Activated T-cell treated with anti-CD3 and anti-CD28 coated beads, Interleukin-2, amount 50 U/mL, for 4 hours (primary cell): ENCODE measurements at regions not wholly inside any gene's neighbourhood (a gene's known extent, or its start where the extent isn't known, plus 50 kb on each side); places are given as distances from the start of the nearest gene placed in this dataset.

Source experiments
- ATAC-seq, 2 donors: fragments of 200-7000 bp; cut with Tn5 transposase; one replicate each; pipeline ENCODE4 v1.10.0; 2021
- DNase-seq: peaks from one replicate; pipeline ENCODE4 v3.0.0-alpha.2; 2020
- H3K27me3 Mint-ChIP-seq: one replicate; pipeline ENCODE4 v1.8.0; 2021; ENCODE audit warnings: low read depth, mixed read lengths
- H3K36me3 Mint-ChIP-seq: one replicate; pipeline ENCODE4 v1.8.0; 2022; ENCODE audit warnings: mixed read lengths; ENCODE audit not compliant: insufficient read depth
- H3K4me1 Mint-ChIP-seq: one replicate; pipeline ENCODE4 v1.8.0; 2021; ENCODE audit warnings: low read depth, mixed read lengths
- H3K4me3 Mint-ChIP-seq: one replicate; pipeline ENCODE4 v1.8.0; 2021; ENCODE audit warnings: mild to moderate bottlenecking, moderate library complexity, mixed read lengths
- H3K9me3 Mint-ChIP-seq: one replicate; pipeline ENCODE4 v1.8.0; 2021; ENCODE audit warnings: mixed read lengths

GRCh38 chr18:65039578-65039977 lies 711.2 kb upstream of the CDH7 start:
- Mint-ChIP-seq H3K27me3 (no peaks in the 10 kb centered on the region), H3K9me3 (peaks cover 2% of the 10 kb centered on the region), H3K4me1 (no peaks in the 10 kb centered on the region), H3K36me3 (no peaks in the 10 kb centered on the region), H3K4me3 (no peak overlapping the region)
- no peak for DNase-seq
- ATAC-seq: no peak

GRCh38 chr18:65035701-65036100 lies 715.1 kb upstream of the CDH7 start:
- Mint-ChIP-seq H3K4me1 (no peaks in the 10 kb centered on the region), H3K36me3 (no peaks in the 10 kb centered on the region), H3K27me3 (no peaks in the 10 kb centered on the region), H3K4me3 (no peak overlapping the region), H3K9me3 (peaks cover 3% of the 10 kb centered on the region)
- no peak for DNase-seq
- no peak for ATAC-seq

DNA sequence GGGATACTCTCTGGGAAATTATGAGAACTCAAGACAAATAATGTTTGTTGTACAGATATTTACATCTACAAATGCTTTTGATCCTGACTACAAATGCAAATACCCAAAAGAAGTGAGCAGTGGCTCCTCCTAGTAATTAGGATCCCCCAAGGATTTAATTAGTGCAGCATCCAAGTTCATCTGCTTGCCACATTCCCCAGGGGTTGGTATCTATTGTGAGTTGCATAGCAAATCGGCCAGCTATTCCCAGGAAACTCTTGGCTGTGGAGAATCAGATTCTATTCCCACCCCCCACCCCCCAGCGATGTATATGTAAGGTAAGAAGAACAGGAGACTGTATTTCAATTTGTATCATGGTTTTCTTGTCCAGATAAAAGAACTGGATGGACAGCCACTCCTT lies 725.1 kb upstream of the CDH7 start:
- Mint-ChIP-seq H3K27me3 (no peaks in the 10 kb centered on the region), H3K36me3 (no peaks in the 10 kb centered on the region), H3K4me3 (no peak overlapping the region), H3K4me1 (no peaks in the 10 kb centered on the region), H3K9me3 (peaks cover 12% of the 10 kb centered on the region)
- no peak for DNase-seq
- ATAC-seq: no peak

- no peaks in the 10 kb centered on the region for H3K36me3 Mint-ChIP-seq
- H3K4me1 Mint-ChIP-seq: no peaks in the 10 kb centered on the region
- DNase-seq (no peak), ATAC-seq (no peak)
- H3K4me3 Mint-ChIP-seq: no peak overlapping the region
- peaks cover 8% of the 10 kb centered on the region for H3K9me3 Mint-ChIP-seq
- H3K27me3 Mint-ChIP-seq: no peaks in the 10 kb centered on the region
Observed at GRCh38 chr18:65021021-65021420, 729.8 kb upstream of the CDH7 start.

GRCh38 chr18:65018184-65018583 lies 732.6 kb upstream of the CDH7 start:
- H3K9me3 Mint-ChIP-seq: peaks cover 10% of the 10 kb centered on the region
- DNase-seq (no peak), ATAC-seq (no peak)
- H3K27me3 Mint-ChIP-seq: no peaks in the 10 kb centered on the region
- H3K4me1 Mint-ChIP-seq: no peaks in the 10 kb centered on the region
- H3K4me3 Mint-ChIP-seq: no peak overlapping the region
- no peaks in the 10 kb centered on the region for H3K36me3 Mint-ChIP-seq

GRCh38 chr18:65017372-65017760 lies 733.4 kb upstream of the CDH7 start:
- peaks cover 13% of the 10 kb centered on the region for H3K9me3 Mint-ChIP-seq
- H3K36me3 Mint-ChIP-seq: no peaks in the 10 kb centered on the region
- no peaks in the 10 kb centered on the region for H3K4me1 Mint-ChIP-seq
- H3K27me3 Mint-ChIP-seq: no peaks in the 10 kb centered on the region
- ATAC-seq: no peak
- DNase-seq: no peak
- no peak overlapping the region for H3K4me3 Mint-ChIP-seq

GRCh38 chr18:65016631-65017371 lies 734.0 kb upstream of the CDH7 start:
- no peaks in the 10 kb centered on the region for H3K27me3 Mint-ChIP-seq
- H3K36me3 Mint-ChIP-seq: no peaks in the 10 kb centered on the region
- no peak overlapping the region for H3K4me3 Mint-ChIP-seq
- ATAC-seq (no peak), DNase-seq (no peak)
- no peaks in the 10 kb centered on the region for H3K4me1 Mint-ChIP-seq
- H3K9me3 Mint-ChIP-seq: peaks cover 19% of the 10 kb centered on the region

- ATAC-seq (no peak), DNase-seq (no peak)
- no peaks in the 10 kb centered on the region for H3K27me3 Mint-ChIP-seq
- no peak overlapping the region for H3K4me3 Mint-ChIP-seq
- H3K4me1 Mint-ChIP-seq: no peaks in the 10 kb centered on the region
- no peaks in the 10 kb centered on the region for H3K36me3 Mint-ChIP-seq
- no peaks in the 10 kb centered on the region for H3K9me3 Mint-ChIP-seq
Observed at GRCh38 chr18:64994370-64994769, 756.4 kb upstream of the CDH7 start.

DNA sequence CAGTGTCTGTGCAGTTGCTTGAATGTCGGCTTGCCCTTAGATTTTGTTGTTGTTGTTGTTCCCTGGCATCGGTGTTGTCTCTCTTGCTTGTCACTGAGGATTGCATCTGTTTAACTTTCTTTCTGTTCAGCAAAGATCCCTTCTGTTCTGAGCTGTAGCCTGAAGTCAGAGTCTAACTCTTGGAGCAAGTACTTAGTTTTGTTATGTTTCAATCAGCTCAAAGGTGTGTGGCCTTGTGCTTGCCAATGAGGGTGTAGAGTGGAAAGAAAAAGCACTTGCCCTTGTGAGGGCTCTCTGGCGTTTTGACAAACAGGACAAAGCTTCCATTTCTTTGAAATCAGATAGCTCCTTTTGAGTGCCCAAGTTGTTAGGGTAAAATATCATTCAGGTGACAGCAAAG lies 757.1 kb upstream of the CDH7 start:
- DNase-seq (no peak), ATAC-seq (no peak)
- Mint-ChIP-seq H3K36me3 (no peaks in the 10 kb centered on the region), H3K9me3 (no peaks in the 10 kb centered on the region), H3K4me3 (no peak overlapping the region), H3K27me3 (no peaks in the 10 kb centered on the region), H3K4me1 (no peaks in the 10 kb centered on the region)

GRCh38 chr18:64992654-64993053 lies 758.2 kb upstream of the CDH7 start:
- ATAC-seq (no peak), DNase-seq (no peak)
- no peak overlapping the region for H3K4me3 Mint-ChIP-seq
- H3K9me3 Mint-ChIP-seq: no peaks in the 10 kb centered on the region
- no peaks in the 10 kb centered on the region for H3K4me1 Mint-ChIP-seq
- no peaks in the 10 kb centered on the region for H3K27me3 Mint-ChIP-seq
- no peaks in the 10 kb centered on the region for H3K36me3 Mint-ChIP-seq

GRCh38 chr18:64991102-64991501 lies 759.7 kb upstream of the CDH7 start:
- no peak for DNase-seq
- no peaks in the 10 kb centered on the region for H3K4me1 Mint-ChIP-seq
- peaks cover 3% of the 10 kb centered on the region for H3K9me3 Mint-ChIP-seq
- no peaks in the 10 kb centered on the region for H3K36me3 Mint-ChIP-seq
- ATAC-seq: no peak
- H3K4me3 Mint-ChIP-seq: no peak overlapping the region
- no peaks in the 10 kb centered on the region for H3K27me3 Mint-ChIP-seq

DNA sequence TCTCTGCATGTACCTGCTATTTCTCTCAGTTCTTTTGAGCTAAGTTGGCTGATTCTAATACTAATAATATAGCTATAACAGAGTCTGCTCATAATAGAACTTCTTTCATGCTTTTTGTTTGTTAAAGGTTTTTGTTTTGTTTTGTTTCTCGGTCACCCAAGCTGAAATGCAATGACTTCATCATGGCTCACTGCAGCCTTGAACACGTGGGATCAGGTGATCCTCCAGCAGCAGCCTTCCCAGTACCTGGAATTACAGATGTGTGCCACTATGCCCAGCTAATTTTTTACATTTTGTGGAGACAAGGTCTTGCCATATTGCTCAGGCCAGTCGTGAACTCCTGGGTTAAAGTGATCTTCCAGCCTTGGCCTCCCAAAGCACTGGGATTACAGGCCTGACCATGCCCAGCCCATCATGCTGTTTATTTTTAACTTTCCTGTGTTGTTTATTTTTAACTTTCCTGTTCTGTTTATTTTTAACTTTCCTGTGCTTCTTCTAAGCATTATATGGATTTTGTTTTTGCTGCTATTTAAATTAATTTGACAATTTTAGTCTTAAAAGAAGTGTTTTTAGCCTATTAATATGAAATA lies 763.8 kb upstream of the CDH7 start:
- no peaks in the 10 kb centered on the region for H3K4me1 Mint-ChIP-seq
- H3K9me3 Mint-ChIP-seq: peaks cover 3% of the 10 kb centered on the region
- DNase-seq (no peak), ATAC-seq (no peak)
- no peaks in the 10 kb centered on the region for H3K36me3 Mint-ChIP-seq
- no peaks in the 10 kb centered on the region for H3K27me3 Mint-ChIP-seq
- no peak overlapping the region for H3K4me3 Mint-ChIP-seq

DNA sequence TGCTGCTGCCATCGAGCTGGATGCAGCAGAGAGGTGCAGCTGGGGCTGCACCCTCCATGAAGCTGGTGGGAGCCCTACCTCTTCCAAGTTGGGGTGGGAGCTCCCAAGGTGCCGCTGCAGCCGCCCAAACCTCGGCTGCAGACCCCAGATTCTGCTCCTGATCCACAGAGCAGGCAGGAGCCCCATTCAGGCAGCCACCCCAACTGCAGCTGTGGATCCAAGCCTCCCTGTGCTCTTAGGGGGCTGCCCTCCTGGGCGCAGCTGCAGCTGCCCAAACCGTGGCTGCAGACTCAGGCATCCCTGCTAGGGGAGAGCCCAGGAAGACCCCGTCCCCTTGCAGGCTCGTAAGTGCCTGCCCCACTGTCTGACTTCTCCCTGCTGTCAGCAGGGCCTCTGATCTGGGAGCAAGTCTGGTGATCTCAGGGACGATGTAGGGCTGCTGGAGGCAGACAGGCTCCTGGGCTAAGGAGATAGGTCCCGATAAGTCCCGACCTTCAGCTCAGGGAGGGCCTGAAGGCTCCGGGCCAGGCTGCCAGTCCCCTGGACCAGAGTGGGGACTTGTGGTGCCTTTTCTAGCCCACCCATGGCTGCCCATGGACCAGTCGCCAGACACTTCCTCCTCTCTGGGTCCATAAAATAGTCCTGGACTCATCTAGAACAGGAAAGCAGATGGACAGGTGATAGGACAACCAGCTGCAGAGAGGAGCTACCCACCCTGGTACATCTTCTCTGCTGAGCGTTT lies 767.1 kb upstream of the CDH7 start:
- Mint-ChIP-seq H3K36me3 (no peaks in the 10 kb centered on the region), H3K27me3 (no peaks in the 10 kb centered on the region), H3K4me1 (no peaks in the 10 kb centered on the region), H3K9me3 (peaks cover 3% of the 10 kb centered on the region), H3K4me3 (no peak overlapping the region)
- DNase-seq (no peak), ATAC-seq (no peak)

GRCh38 chr18:64982414-64983055 lies 768.3 kb upstream of the CDH7 start:
- no peaks in the 10 kb centered on the region for H3K4me1 Mint-ChIP-seq
- no peak overlapping the region for H3K4me3 Mint-ChIP-seq
- no peaks in the 10 kb centered on the region for H3K27me3 Mint-ChIP-seq
- peaks cover 3% of the 10 kb centered on the region for H3K9me3 Mint-ChIP-seq
- ATAC-seq (no peak), DNase-seq (no peak)
- no peaks in the 10 kb centered on the region for H3K36me3 Mint-ChIP-seq
